Right renal cortex interstitium (tissue), 3 donors: ENCODE measurements at regions not wholly inside any gene's neighbourhood (a gene's known extent, or its start where the extent isn't known, plus 50 kb on each side); places are given as distances from the start of the nearest gene placed in this dataset.
"Not testable (repeated sequence)": the region's sequence is repeated elsewhere in the genome, so short reads cannot be mapped to it uniquely, and the experiment has no call there.

Source experiments
- DNase-seq, 3 donors: peaks; one replicate each; pipeline ENCODE4 v3.0.0-alpha.2; 2013; ENCODE audit warnings: low read depth in 3 of 3, low spot score in 2 of 3

- DNase-seq: peak; percentile 31 to 67 (median 58)
These were observed 94.9 kb downstream of the LYZL2 start for GRCh38 chr10:30534465-30535144.

GRCh38 chr10:30531751-30532530 is 97.6 kb downstream of the LYZL2 start:
- DNase-seq: no peak

GRCh38 chr10:30529373-30529998 is 95.5 kb downstream of the MAP3K8 start:
- DNase-seq: no peak

- DNase-seq: no peak
These were observed 94.4 kb downstream of the MAP3K8 start for GRCh38 chr10:30528429-30528786.

GRCh38 chr10:30527623-30528428 is 93.8 kb downstream of the MAP3K8 start:
- no peak for DNase-seq

- DNase-seq: not testable (repeated sequence)
These were observed 88.7 kb downstream of the MAP3K8 start for GRCh38 chr10:30522661-30523078.

- DNase-seq: no peak
These were observed 84.9 kb downstream of the MAP3K8 start for GRCh38 chr10:30518907-30519306.
